ENCODE measurements at regions not wholly inside any gene's neighbourhood (a gene's known extent, or its start where the extent isn't known, plus 50 kb on each side); places are given as distances from the start of the nearest gene placed in this dataset.

DNA sequence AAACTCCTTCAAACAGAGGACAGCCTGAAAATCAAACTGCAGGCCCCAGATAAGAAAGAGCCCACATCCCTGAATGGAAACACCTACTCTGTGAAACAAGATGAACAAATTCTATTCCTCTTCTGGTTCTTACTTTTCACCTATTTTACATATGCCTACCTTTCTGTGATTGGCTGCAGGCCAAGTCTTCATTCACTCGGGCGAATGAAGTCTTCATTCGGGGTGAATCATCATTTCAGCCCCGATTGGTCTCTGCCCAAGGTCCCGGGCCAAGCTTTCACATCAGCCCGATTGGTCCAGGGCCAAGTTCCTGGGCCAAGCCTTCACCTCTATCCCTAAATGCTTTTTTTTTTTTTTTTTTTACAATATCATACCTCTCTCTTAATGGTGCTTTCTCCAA is 529.8 kb upstream of the ACTRT1 start:
- intact Hi-C loops (cut with DNase I; ENCODE audit: low total_unique reads): no loop called here
- Histone ChIP-seq H3K4me3 (no peak overlapping the region), H3K36me3 (no peaks in the 10 kb centered on the region), H3K9me3 (no peaks in the 10 kb centered on the region), H3K27ac (no peak overlapping the region), H3K4me1 (no peaks in the 10 kb centered on the region), H3K27me3 (no peaks in the 10 kb centered on the region)
- TF ChIP-seq, protein P1, sequence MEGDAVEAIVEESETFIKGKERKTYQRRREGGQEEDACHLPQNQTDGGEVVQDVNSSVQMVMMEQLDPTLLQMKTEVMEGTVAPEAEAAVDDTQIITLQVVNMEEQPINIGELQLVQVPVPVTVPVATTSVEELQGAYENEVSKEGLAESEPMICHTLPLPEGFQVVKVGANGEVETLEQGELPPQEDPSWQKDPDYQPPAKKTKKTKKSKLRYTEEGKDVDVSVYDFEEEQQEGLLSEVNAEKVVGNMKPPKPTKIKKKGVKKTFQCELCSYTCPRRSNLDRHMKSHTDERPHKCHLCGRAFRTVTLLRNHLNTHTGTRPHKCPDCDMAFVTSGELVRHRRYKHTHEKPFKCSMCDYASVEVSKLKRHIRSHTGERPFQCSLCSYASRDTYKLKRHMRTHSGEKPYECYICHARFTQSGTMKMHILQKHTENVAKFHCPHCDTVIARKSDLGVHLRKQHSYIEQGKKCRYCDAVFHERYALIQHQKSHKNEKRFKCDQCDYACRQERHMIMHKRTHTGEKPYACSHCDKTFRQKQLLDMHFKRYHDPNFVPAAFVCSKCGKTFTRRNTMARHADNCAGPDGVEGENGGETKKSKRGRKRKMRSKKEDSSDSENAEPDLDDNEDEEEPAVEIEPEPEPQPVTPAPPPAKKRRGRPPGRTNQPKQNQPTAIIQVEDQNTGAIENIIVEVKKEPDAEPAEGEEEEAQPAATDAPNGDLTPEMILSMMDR (IDR thresholded peaks at IDR 0.05 in 4 of 5, conservative IDR thresholded peaks at IDR 0.05 in 1 of 5): no peak
- no peak for TF ChIP-seq POLR2A (IDR thresholded peaks at IDR 0.05)
- DNase-seq (no peak), ATAC-seq (no peak)
- in situ Hi-C loops (cut with MboI; ENCODE audit: low sequenced_read_pairs in 4 of 4): no loop called here

DNA sequence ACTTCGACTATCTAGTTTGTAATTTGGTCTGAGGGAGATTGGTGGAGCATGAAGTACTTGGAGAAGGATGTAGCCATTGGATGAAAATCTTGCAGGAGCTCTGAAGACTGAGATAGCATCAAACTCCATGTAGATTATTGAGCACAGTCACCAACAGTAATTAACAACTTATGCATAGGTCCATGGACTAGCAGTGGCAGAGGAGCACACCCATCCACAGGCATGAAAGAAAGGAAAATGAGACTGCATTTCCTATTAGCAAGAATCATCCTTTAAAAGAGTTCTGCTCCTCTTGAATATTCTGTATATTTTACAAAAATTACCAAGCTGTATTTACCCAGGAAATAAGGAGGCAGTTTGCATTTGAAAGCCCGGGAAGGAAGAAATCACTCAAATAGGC is 529.4 kb upstream of the ACTRT1 start:
- intact Hi-C loops (cut with DNase I; ENCODE audit: low total_unique reads): no loop called here
- ATAC-seq (no peak), DNase-seq (no peak)
- H3K4me1 ChIP-seq: no peaks in the 10 kb centered on the region
- no peaks in the 10 kb centered on the region for H3K36me3 ChIP-seq
- no peaks in the 10 kb centered on the region for H3K27me3 ChIP-seq
- in situ Hi-C loops (cut with MboI; ENCODE audit: low sequenced_read_pairs in 4 of 4): no loop called here
- H3K9me3 ChIP-seq: no peaks in the 10 kb centered on the region
- H3K27ac ChIP-seq: no peak overlapping the region
- TF ChIP-seq, protein P1 (IDR thresholded peaks at IDR 0.05 in 4 of 5, conservative IDR thresholded peaks at IDR 0.05 in 1 of 5): no peak
- TF ChIP-seq POLR2A (IDR thresholded peaks at IDR 0.05): no peak
- no peak overlapping the region for H3K4me3 ChIP-seq

DNA sequence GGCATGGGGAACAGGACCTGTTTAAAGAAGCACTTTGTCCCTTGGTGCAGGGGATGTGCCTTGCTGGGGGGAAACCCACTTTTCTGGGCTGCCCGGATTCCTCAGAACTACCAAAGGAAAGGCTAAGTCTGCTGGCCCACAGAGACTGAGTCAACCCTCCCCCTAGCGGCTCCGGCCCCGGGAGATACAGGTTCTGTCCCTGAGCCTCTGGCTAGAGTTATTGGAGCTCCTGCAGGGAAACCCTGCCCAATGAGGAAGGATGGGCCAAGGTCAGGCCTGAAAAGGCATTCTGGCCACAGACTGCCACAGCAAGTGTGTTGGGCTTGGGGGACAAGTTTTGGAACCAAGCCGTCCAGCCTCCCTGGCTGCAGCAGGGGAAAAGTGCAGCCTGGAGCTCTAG is 490.9 kb upstream of the ACTRT1 start:
- H3K36me3 ChIP-seq: no peaks in the 10 kb centered on the region
- intact Hi-C loops (cut with DNase I; ENCODE audit: low total_unique reads): no loop called here
- H3K4me3 ChIP-seq: no peak overlapping the region
- no peaks in the 10 kb centered on the region for H3K9me3 ChIP-seq
- DNase-seq: no peak
- no peak for TF ChIP-seq POLR2A (IDR thresholded peaks at IDR 0.05)
- TF ChIP-seq, protein P1 (IDR thresholded peaks at IDR 0.05 in 4 of 5, conservative IDR thresholded peaks at IDR 0.05 in 1 of 5): no peak
- no peaks in the 10 kb centered on the region for H3K4me1 ChIP-seq
- ATAC-seq: no peak
- H3K27me3 ChIP-seq: no peaks in the 10 kb centered on the region
- in situ Hi-C loops (cut with MboI; ENCODE audit: low sequenced_read_pairs in 4 of 4): no loop called here
- no peak overlapping the region for H3K27ac ChIP-seq

DNA sequence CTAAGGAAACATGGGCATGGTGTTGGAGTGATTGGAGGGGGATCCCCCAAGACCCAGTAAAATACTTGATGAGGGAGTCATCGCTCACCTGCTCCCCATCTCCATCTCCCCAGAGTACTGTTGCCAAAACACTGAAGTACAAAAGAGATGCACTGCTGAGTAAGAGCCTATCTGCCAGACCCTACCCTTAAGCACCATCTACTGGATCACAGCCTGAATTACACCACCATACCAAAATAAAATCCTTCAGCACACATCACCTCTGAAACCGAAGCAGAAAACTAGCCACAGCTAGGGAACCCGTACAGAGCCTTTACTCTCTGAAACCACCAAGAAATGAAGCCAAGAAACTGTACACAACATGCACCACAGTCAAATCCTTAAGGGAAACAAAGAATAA is 466.3 kb upstream of the ACTRT1 start:
- no peaks in the 10 kb centered on the region for H3K36me3 ChIP-seq
- TF ChIP-seq, protein P1 (IDR thresholded peaks at IDR 0.05 in 4 of 5, conservative IDR thresholded peaks at IDR 0.05 in 1 of 5): no peak
- TF ChIP-seq POLR2A (IDR thresholded peaks at IDR 0.05): no peak
- DNase-seq (no peak), ATAC-seq (no peak)
- H3K27me3 ChIP-seq: no peaks in the 10 kb centered on the region
- intact Hi-C loops (cut with DNase I; ENCODE audit: low total_unique reads): no loop called here
- in situ Hi-C loops (cut with MboI; ENCODE audit: low sequenced_read_pairs in 4 of 4): no loop called here
- no peaks in the 10 kb centered on the region for H3K4me1 ChIP-seq
- no peak overlapping the region for H3K27ac ChIP-seq
- no peaks in the 10 kb centered on the region for H3K9me3 ChIP-seq
- no peak overlapping the region for H3K4me3 ChIP-seq

DNA sequence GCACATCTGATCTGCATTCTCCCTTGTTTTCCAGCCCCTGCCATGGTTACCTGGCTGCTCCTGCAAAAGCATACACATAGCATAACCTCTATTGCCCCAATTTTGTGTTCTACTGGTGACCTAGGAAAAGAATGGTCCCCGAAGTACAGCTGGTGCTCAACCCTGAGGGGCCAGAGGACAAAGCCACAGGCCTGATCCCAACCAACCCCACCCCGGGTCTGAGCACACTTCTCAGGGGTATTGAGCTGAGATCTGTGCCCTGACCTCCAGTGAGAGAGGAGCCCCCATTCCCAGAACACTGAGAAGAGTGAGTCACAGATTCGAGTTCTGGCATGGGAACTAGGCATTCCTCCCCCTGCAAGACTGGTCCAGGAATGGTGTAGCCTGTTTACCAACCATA is 465.5 kb upstream of the ACTRT1 start:
- TF ChIP-seq, protein P1 (IDR thresholded peaks at IDR 0.05 in 4 of 5, conservative IDR thresholded peaks at IDR 0.05 in 1 of 5): no peak
- TF ChIP-seq POLR2A (IDR thresholded peaks at IDR 0.05): no peak
- intact Hi-C loops (cut with DNase I; ENCODE audit: low total_unique reads): no loop called here
- no peaks in the 10 kb centered on the region for H3K27me3 ChIP-seq
- DNase-seq: no peak
- H3K27ac ChIP-seq: no peak overlapping the region
- H3K36me3 ChIP-seq: no peaks in the 10 kb centered on the region
- no peaks in the 10 kb centered on the region for H3K9me3 ChIP-seq
- H3K4me1 ChIP-seq: no peaks in the 10 kb centered on the region
- H3K4me3 ChIP-seq: no peak overlapping the region
- in situ Hi-C loops (cut with MboI; ENCODE audit: low sequenced_read_pairs in 4 of 4): no loop called here
- no peak for ATAC-seq
